ENCODE measurements at regions not wholly inside any gene's neighbourhood (a gene's known extent, or its start where the extent isn't known, plus 50 kb on each side); places are given as distances from the start of the nearest gene placed in this dataset.

GRCh38 chr15:46231786-46232185 lies 597.0 kb downstream of the SQOR start:
- H3K36me3 Mint-ChIP-seq (ENCODE audit: insufficient read depth in 1 of 3, low read depth in 3 of 3) = no peaks in the 10 kb centered on the region
- no peak overlapping the region for H4K5ac ChIP-seq (ENCODE audit: insufficient read length, low read depth, low read length)
- DNase-seq = no peak
- no peak overlapping the region for H3K4me2 ChIP-seq (ENCODE audit: insufficient read depth, insufficient read length, low read length)
- H2BK20ac ChIP-seq (ENCODE audit: low read depth, low read length, poor library complexity, severe bottlenecking) = no peak overlapping the region
- no peak overlapping the region for H2AK5ac ChIP-seq (ENCODE audit: insufficient read length, low read length)
- H2BK15ac ChIP-seq (ENCODE audit: low read depth, low read length) = no peak overlapping the region
- no peaks in the 10 kb centered on the region for H3K79me2 ChIP-seq (ENCODE audit: insufficient read depth, low read length)
- no peak overlapping the region for H3K27ac ChIP-seq (ENCODE audit: insufficient read length, low read depth, low read length)
- no peak overlapping the region for H2BK120ac ChIP-seq (ENCODE audit: low read depth, low read length, poor library complexity, severe bottlenecking)
- TF ChIP-seq CTCF (conservative IDR thresholded peaks at IDR 0.05) = no peak
- H3K79me1 ChIP-seq (ENCODE audit: insufficient read depth, low read depth, low read length, poor library complexity, severe bottlenecking) = no peaks in the 10 kb centered on the region
- H3K4me1 Mint-ChIP-seq = peaks cover 15 to 16% of the 10 kb centered on the region in 2 experiments
- no peak overlapping the region for H4K8ac ChIP-seq (replicated peaks; ENCODE audit: insufficient read length, low read depth, low read length)
- no peak overlapping the region for H3K18ac ChIP-seq (ENCODE audit: insufficient read length, low read depth, low read length)
- H2BK5ac ChIP-seq (ENCODE audit: insufficient read length, low read length) = no peak overlapping the region
- WGBS (ENCODE audit: extremely low coverage, insufficient read length, low lambda C conversion rate) = no CpG with 5 or more reads among the region's 5 CpGs
- no peak overlapping the region for H3K56ac ChIP-seq (ENCODE audit: insufficient read length, low read depth, low read length)
- no peak overlapping the region for H3K9ac ChIP-seq (ENCODE audit: extremely low read depth, insufficient read length, low read length)
- no peak overlapping the region for H3K14ac ChIP-seq (ENCODE audit: insufficient read depth, low read length)
- H3K27ac Mint-ChIP-seq = no peak overlapping the region
- no peaks in the 10 kb centered on the region for H3K23me2 ChIP-seq (ENCODE audit: insufficient read length, low read depth, low read length, poor library complexity, severe bottlenecking)
- no peak overlapping the region for H2BK12ac ChIP-seq (ENCODE audit: insufficient read length, low read depth, low read length)
- no peak overlapping the region for H3K4ac ChIP-seq (ENCODE audit: low read depth, low read length)
- no peak overlapping the region for H3T11ph ChIP-seq (ENCODE audit: low read length)
- no peak overlapping the region for H3K23ac ChIP-seq (ENCODE audit: insufficient read length, low read depth, low read length)
- no peak overlapping the region for H4K91ac ChIP-seq (ENCODE audit: insufficient read length, low read depth, low read length)
- H3K27me3 ChIP-seq (ENCODE audit: insufficient read depth, low read length) = peaks cover 5% of the 10 kb centered on the region; the same call in 1 of the 2 replicates
- no peak overlapping the region for H2AFZ ChIP-seq (ENCODE audit: low read length)
- no peaks in the 10 kb centered on the region for H3K4me1 ChIP-seq (ENCODE audit: insufficient read depth, low read length)
- H3K9me3 ChIP-seq (ENCODE audit: control insufficient read depth, low read depth, low read length) = no peaks in the 10 kb centered on the region
- peaks cover 4 to 9% of the 10 kb centered on the region in 2 experiments; a peak in 4 of 5 replicates for H3K9me3 Mint-ChIP-seq
- no peak overlapping the region for H3K4me3 Mint-ChIP-seq
- H4K20me1 ChIP-seq (ENCODE audit: control insufficient read depth, insufficient read depth, insufficient read length) = no peaks in the 10 kb centered on the region
- H3K27me3 Mint-ChIP-seq (ENCODE audit: low read depth) = peaks cover 42% of the 10 kb centered on the region

Measured in H9 (cell line).